ENCODE measurements at regions not wholly inside any gene's neighbourhood (a gene's known extent, or its start where the extent isn't known, plus 50 kb on each side); places are given as distances from the start of the nearest gene placed in this dataset.

- H3K27ac Mint-ChIP-seq: no peak overlapping the region
- intact Hi-C loops (cut with micrococcal nuclease): no loop called here
- Histone ChIP-seq H3K27ac (ENCODE audit: low read length) (no peak overlapping the region), H3K36me3 (ENCODE audit: control insufficient read depth, insufficient read depth, low read length) (no peaks in the 10 kb centered on the region), H3K9me3 (ENCODE audit: control insufficient read depth, insufficient read depth, low read length) (no peaks in the 10 kb centered on the region), H3K4me3 (ENCODE audit: low read length) (no peak overlapping the region), H3K27me3 (ENCODE audit: control insufficient read depth, insufficient read depth, low read length) (no peaks in the 10 kb centered on the region), H3K4me1 (ENCODE audit: control insufficient read depth, insufficient read depth, low read length) (no peaks in the 10 kb centered on the region)
- DNase-seq: no peak
- no peaks in the 10 kb centered on the region for H3K36me3 Mint-ChIP-seq
- WGBS (ENCODE audit: insufficient coverage): 58% methylated on average over 4 of the region's 6 CpGs
- no peak for TF ChIP-seq CTCF (IDR thresholded peaks at IDR 0.05)
- ATAC-seq: no peak
- no peak overlapping the region for H3K4me3 Mint-ChIP-seq
- no peaks in the 10 kb centered on the region for H3K4me1 Mint-ChIP-seq
- no peaks in the 10 kb centered on the region for H3K27me3 Mint-ChIP-seq (ENCODE audit: low read depth in 2 of 2)
- peaks cover 9 to 11% of the 10 kb centered on the region in 2 donors for H3K9me3 Mint-ChIP-seq
Observed at GRCh38 chr13:68644611-68645010, 1414.5 kb upstream of the PCDH9 start.

- H3K27ac ChIP-seq (ENCODE audit: low read length): no peak overlapping the region
- H3K9me3 ChIP-seq (ENCODE audit: control insufficient read depth, insufficient read depth, low read length): peaks cover 4% of the 10 kb centered on the region
- 40% methylated on average over 1 of the region's 1 CpG for WGBS (ENCODE audit: insufficient coverage)
- TF ChIP-seq CTCF (IDR thresholded peaks at IDR 0.05): no peak
- DNase-seq (no peak), ATAC-seq (no peak)
- no peak overlapping the region for H3K4me3 ChIP-seq (ENCODE audit: low read length)
- H3K27me3 ChIP-seq (ENCODE audit: control insufficient read depth, insufficient read depth, low read length): no peaks in the 10 kb centered on the region
- Mint-ChIP-seq H3K4me1 (no peaks in the 10 kb centered on the region), H3K36me3 (no peaks in the 10 kb centered on the region), H3K4me3 (no peak overlapping the region), H3K27me3 (ENCODE audit: low read depth in 2 of 2) (no peaks in the 10 kb centered on the region), H3K9me3 (peaks cover 2 to 17% of the 10 kb centered on the region in 2 donors), H3K27ac (no peak overlapping the region)
- H3K36me3 ChIP-seq (ENCODE audit: control insufficient read depth, insufficient read depth, low read length): no peaks in the 10 kb centered on the region
- H3K4me1 ChIP-seq (ENCODE audit: control insufficient read depth, insufficient read depth, low read length): no peaks in the 10 kb centered on the region
- intact Hi-C loops (cut with micrococcal nuclease): no loop called here
Observed at GRCh38 chr13:68636784-68637183, 1406.6 kb upstream of the PCDH9 start.

- DNase-seq (no peak), ATAC-seq (no peak)
- no peak for TF ChIP-seq CTCF (IDR thresholded peaks at IDR 0.05)
- Histone ChIP-seq H3K27ac (ENCODE audit: low read length) (no peak overlapping the region), H3K9me3 (ENCODE audit: control insufficient read depth, insufficient read depth, low read length) (peaks cover 3% of the 10 kb centered on the region), H3K4me1 (ENCODE audit: control insufficient read depth, insufficient read depth, low read length) (no peaks in the 10 kb centered on the region), H3K27me3 (ENCODE audit: control insufficient read depth, insufficient read depth, low read length) (no peaks in the 10 kb centered on the region), H3K4me3 (ENCODE audit: low read length) (no peak overlapping the region), H3K36me3 (ENCODE audit: control insufficient read depth, insufficient read depth, low read length) (no peaks in the 10 kb centered on the region)
- Mint-ChIP-seq H3K27ac (no peak overlapping the region), H3K27me3 (ENCODE audit: low read depth in 2 of 2) (no peaks in the 10 kb centered on the region), H3K9me3 (peaks cover 12 to 30% of the 10 kb centered on the region in 2 donors), H3K36me3 (peaks cover 15% of the 10 kb centered on the region), H3K4me1 (no peaks in the 10 kb centered on the region), H3K4me3 (no peak overlapping the region)
- intact Hi-C loops (cut with micrococcal nuclease): no loop called here
Observed at GRCh38 chr13:68628994-68629393, 1398.9 kb upstream of the PCDH9 start.

- Mint-ChIP-seq H3K9me3 (peaks cover 10 to 23% of the 10 kb centered on the region in 2 donors), H3K36me3 (peaks cover 15% of the 10 kb centered on the region), H3K4me1 (no peaks in the 10 kb centered on the region), H3K27ac (no peak overlapping the region), H3K27me3 (ENCODE audit: low read depth in 2 of 2) (no peaks in the 10 kb centered on the region), H3K4me3 (no peak overlapping the region)
- DNase-seq (no peak), ATAC-seq (no peak)
- intact Hi-C loops (cut with micrococcal nuclease): no loop called here
- Histone ChIP-seq H3K36me3 (ENCODE audit: control insufficient read depth, insufficient read depth, low read length) (no peaks in the 10 kb centered on the region), H3K4me1 (ENCODE audit: control insufficient read depth, insufficient read depth, low read length) (no peaks in the 10 kb centered on the region), H3K27me3 (ENCODE audit: control insufficient read depth, insufficient read depth, low read length) (no peaks in the 10 kb centered on the region), H3K9me3 (ENCODE audit: control insufficient read depth, insufficient read depth, low read length) (peaks cover 3% of the 10 kb centered on the region), H3K27ac (ENCODE audit: low read length) (no peak overlapping the region), H3K4me3 (ENCODE audit: low read length) (no peak overlapping the region)
- WGBS (ENCODE audit: insufficient coverage): no CpG with 5 or more reads among the region's 3 CpGs
- TF ChIP-seq CTCF (IDR thresholded peaks at IDR 0.05): no peak
Observed at GRCh38 chr13:68627379-68627778, 1397.2 kb upstream of the PCDH9 start.

Data from natural killer cell (primary cell).